Peyer's patch (tissue), 4 donors: ENCODE measurements at regions not wholly inside any gene's neighbourhood (a gene's known extent, or its start where the extent isn't known, plus 50 kb on each side); places are given as distances from the start of the nearest gene placed in this dataset.

Source experiments
- POLR2A ChIP-seq, 2 donors: fragments of 450-650 bp; IDR thresholded peaks; one replicate each; pipeline ENCODE4 v1.5.1; 2017; ENCODE audit warnings: antibody characterized with exemption in 2 of 2, mild to moderate bottlenecking in 2 of 2, moderate library complexity in 2 of 2
- TF ChIP-seq, protein P1 (sequence below), 6 experiments: fragments of 450-650 bp in 4 of 6; fragments of 200-600 bp in 2 of 6; sonication (generic) in 1 of 6; IDR thresholded peaks; one replicate each; pipeline ENCODE4 v1.5.1; 2017 to 2019; ENCODE audit warnings: antibody characterized with exemption in 6 of 6, mild to moderate bottlenecking in 3 of 6, moderate library complexity in 1 of 6

DNA sequence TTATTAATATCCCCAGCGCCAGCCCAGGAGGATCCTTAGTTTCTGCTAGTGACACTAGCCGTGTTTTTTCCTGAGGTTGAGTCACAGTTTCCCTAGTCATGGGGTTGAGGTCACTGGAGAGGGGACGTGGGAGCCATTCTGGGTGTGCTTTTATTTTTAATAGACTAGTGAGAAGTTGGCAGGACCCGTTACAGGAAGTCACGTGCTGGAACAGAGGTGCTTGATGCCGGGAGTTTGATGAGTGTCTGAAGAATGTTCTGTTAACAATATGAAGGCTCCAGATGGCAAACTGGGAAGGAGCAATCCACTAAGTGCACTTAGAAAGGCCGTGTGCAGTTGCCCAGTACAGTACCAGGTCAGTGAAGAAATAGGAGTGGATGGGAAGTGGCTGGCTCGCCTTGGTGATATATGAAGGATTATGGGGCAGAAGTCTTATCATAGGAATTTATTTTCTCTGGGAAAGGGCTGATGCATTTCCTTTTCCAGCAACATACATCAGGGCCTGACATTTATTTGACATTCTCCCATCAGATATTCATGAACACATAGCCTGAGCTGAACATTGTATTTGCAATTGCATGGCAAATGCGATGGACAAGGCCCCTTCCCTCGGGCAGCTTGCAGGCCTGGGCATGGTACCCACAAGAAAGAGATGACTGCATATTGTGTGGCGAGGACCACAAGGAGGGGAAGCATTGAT is 291.8 kb downstream of the FBXW7 start:
- TF ChIP-seq, protein P1, sequence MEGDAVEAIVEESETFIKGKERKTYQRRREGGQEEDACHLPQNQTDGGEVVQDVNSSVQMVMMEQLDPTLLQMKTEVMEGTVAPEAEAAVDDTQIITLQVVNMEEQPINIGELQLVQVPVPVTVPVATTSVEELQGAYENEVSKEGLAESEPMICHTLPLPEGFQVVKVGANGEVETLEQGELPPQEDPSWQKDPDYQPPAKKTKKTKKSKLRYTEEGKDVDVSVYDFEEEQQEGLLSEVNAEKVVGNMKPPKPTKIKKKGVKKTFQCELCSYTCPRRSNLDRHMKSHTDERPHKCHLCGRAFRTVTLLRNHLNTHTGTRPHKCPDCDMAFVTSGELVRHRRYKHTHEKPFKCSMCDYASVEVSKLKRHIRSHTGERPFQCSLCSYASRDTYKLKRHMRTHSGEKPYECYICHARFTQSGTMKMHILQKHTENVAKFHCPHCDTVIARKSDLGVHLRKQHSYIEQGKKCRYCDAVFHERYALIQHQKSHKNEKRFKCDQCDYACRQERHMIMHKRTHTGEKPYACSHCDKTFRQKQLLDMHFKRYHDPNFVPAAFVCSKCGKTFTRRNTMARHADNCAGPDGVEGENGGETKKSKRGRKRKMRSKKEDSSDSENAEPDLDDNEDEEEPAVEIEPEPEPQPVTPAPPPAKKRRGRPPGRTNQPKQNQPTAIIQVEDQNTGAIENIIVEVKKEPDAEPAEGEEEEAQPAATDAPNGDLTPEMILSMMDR (IDR thresholded peaks at IDR 0.05) = no peak
- no peak for TF ChIP-seq POLR2A (IDR thresholded peaks at IDR 0.05)
